ENCODE measurements at regions not wholly inside any gene's neighbourhood (a gene's known extent, or its start where the extent isn't known, plus 50 kb on each side); places are given as distances from the start of the nearest gene placed in this dataset.

- TF ChIP-seq EGR1 (IDR thresholded peaks at IDR 0.05; ENCODE audit: low read depth in 2 of 2) (no peak), TAF1 (conservative IDR thresholded peaks at IDR 0.05) (no peak), CTCF (IDR thresholded peaks at IDR 0.05; ENCODE audit: low read depth, low read length, missing input control) (no peak), NR2F2 (IDR thresholded peaks at IDR 0.05) (no peak), FOXA1 (IDR thresholded peaks at IDR 0.05) (no peak), ATF3 (IDR thresholded peaks at IDR 0.05) (no peak), MAX (IDR thresholded peaks at IDR 0.05) (no peak), RXRA (IDR thresholded peaks at IDR 0.05) (no peak)
Measured at GRCh38 chr1:54485416-54485815, 62.6 kb upstream of the ACOT11 start.

Measured in liver (tissue), 3 donors.